ENCODE measurements at regions not wholly inside any gene's neighbourhood (a gene's known extent, or its start where the extent isn't known, plus 50 kb on each side); places are given as distances from the start of the nearest gene placed in this dataset.
"Not testable (repeated sequence)": the region's sequence is repeated elsewhere in the genome, so short reads cannot be mapped to it uniquely, and the experiment has no call there.

- no peak for DNase-seq (ENCODE audit: low read depth)
These were observed 94.9 kb downstream of the TMEM130 start for GRCh38 chr7:98774884-98775283.

- no peak for DNase-seq (ENCODE audit: low read depth)
These were observed 92.8 kb downstream of the TMEM130 start for GRCh38 chr7:98777051-98777450.

DNA sequence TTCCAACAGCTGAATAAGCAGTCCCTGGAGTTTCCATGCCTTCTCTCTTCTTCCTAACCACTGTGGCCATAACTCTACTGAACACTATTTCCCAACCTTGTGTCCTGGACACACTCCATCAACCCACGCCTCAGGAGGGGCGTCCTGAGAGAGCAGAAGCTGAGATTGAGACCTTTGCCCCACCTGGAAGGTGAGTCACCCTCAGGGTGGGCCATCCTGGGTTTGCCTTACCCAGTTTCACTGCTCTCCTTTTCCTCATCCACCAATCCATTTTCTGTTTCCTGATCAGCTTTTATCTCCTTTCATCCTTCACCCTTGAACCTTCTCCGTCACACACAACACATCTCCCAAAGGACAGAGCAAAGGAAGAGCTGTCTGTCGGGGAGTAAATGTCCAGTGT is 91.4 kb downstream of the TMEM130 start:
- no peak for DNase-seq (ENCODE audit: low read depth)

- no peak for DNase-seq (ENCODE audit: low read depth)
These were observed 89.8 kb downstream of the TMEM130 start for GRCh38 chr7:98779800-98780587.

DNA sequence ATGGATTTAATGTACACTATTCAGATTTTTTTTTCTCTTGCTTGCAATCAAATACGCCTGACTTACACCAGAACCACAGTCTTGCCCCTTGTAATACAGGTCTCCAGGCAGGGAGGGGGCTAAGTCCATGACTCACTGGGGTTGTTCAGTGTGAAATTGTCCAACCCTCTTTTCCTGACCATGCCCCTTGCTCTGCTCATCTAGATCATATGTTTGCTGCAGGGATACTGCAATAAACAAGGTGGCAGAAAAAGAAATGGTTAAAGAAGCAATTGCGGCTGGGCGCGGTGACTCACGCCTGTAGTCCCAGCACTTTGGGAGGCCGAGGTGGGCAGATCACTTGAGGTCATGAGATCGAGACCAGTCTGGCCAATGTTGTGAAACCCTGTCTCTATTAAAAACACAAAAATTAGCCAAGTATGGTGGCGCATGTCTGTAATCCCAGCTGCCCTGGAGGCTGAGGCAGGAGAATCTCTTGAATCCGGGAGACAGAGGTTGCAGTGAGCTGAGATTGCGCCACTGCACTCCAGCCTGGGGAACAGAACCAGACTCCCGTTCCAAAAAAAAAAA is 85.5 kb downstream of the TMEM130 start:
- no peak for DNase-seq (ENCODE audit: low read depth)

GRCh38 chr7:98785929-98786571 is 83.8 kb downstream of the TMEM130 start:
- no peak for DNase-seq (ENCODE audit: low read depth)

- peak; percentile 65 for DNase-seq (ENCODE audit: low read depth)
These were observed 80.8 kb downstream of the TMEM130 start for GRCh38 chr7:98788966-98789365.

DNA sequence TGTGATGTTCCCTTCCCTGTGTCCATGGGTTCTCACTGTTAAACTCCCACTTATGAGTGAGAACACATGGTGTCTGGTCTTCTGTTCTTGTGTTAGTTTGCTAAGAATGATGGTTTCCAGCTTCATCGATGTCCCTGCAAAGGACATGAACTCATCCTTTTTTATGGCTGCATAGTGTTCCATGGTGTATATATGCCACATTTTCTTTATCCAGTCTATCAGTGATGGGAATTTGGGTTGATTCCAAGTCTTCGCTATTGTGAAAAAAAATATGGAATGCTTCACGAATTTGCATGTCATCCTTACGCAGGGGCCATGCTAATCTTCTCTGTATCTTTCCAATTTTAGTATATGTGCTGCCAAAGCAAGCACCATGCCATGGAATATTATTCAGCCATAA is 75.4 kb downstream of the TMEM130 start:
- DNase-seq (ENCODE audit: low read depth): not testable (repeated sequence)

DNA sequence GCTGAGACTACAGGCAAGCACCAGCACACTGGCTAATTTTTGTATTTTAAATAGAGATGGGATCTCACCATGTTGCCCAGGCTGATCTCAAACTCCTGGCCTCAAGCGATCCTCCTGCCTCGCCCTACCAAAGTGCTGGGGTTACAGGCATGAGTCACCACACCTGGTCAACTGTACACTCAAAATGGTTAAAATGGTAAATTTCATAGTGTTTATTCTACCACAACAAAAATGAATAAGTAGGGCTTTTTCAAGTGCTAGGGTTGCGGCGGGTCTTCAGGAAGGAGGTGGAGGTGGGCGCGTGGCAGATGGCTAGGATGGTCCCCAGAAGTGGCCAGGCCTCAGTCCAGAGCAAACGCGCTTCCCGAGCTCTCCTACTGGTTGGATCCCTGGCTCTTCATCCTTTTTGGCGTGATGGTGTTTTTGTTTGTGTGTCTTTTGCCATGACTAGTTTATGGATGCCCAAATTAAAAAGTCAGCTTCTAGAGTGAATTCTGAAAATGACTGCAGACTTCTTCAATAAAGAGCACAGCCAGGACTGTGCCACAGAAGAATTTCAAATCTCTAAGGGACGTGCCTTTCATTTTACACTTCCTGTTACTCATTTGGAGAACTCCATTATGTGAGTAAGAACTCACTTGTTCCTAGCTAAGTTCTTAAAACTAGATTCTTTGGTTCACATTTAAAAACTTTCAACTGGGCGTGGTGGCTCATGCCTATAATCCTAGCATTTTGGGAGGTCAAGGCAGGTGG is 73.9 kb downstream of the TMEM130 start:
- DNase-seq (ENCODE audit: low read depth): no peak
